Fibroblast of lung (primary cell): ENCODE measurements at regions not wholly inside any gene's neighbourhood (a gene's known extent, or its start where the extent isn't known, plus 50 kb on each side); places are given as distances from the start of the nearest gene placed in this dataset.

Source experiments
- DNase-seq, 2 donors: peaks; one replicate each; pipeline versions ENCODE4 v3.0.0 to v3.0.0-alpha.2; 2010; ENCODE audit warnings: low read depth in 2 of 2
- H2AFZ ChIP-seq: 2 replicates; pipeline ENCODE4 v1.5.1; 2012; ENCODE audit warnings: low read length, control low read depth, inconsistent platforms
- H3K27ac ChIP-seq: 2 replicates; pipeline ENCODE4 v1.5.1; 2011; ENCODE audit warnings: low read length, control low read depth; ENCODE audit not compliant: insufficient read depth
- H3K27me3 ChIP-seq: 2 replicates; pipeline ENCODE4 v1.5.1; 2011; ENCODE audit warnings: mild to moderate bottlenecking, low read length; ENCODE audit not compliant: control insufficient read depth, insufficient read depth
- H3K36me3 ChIP-seq: 2 replicates; pipeline ENCODE4 v1.5.1; 2011; ENCODE audit warnings: low read length; ENCODE audit not compliant: control insufficient read depth, insufficient read depth
- H3K4me1 ChIP-seq: 2 replicates; pipeline ENCODE4 v1.5.1; 2011; ENCODE audit warnings: low read length; ENCODE audit not compliant: control insufficient read depth, insufficient read depth; ENCODE audit errors: extremely low read depth
- H3K4me2 ChIP-seq: 2 replicates; pipeline ENCODE4 v1.5.1; 2011; ENCODE audit warnings: low read length, control low read depth; ENCODE audit not compliant: insufficient read depth; ENCODE audit errors: extremely low read depth
- H3K4me3 ChIP-seq, 4 experiments: fragments of 200-600 bp in 1 of 4; sonication (generic) in 1 of 4; replicated peaks in 1 of 4; 2 replicates each; pipeline ENCODE4 v1.5.1; 2011 to 2016; ENCODE audit warnings: low read length in 4 of 4, low read depth in 3 of 4, mild to moderate bottlenecking in 3 of 4, control low read depth in 2 of 4, inconsistent platforms in 1 of 4, mixed read lengths in 1 of 4; ENCODE audit not compliant: insufficient read depth in 1 of 4; ENCODE audit errors: control extremely low read depth in 1 of 4
- H3K79me2 ChIP-seq: 2 replicates; pipeline ENCODE4 v1.5.1; 2012; ENCODE audit warnings: mild to moderate bottlenecking, low read length, inconsistent platforms; ENCODE audit not compliant: control insufficient read depth, insufficient read depth
- H3K9ac ChIP-seq: 2 replicates; pipeline ENCODE4 v1.5.1; 2011; ENCODE audit warnings: mild to moderate bottlenecking, low read length, control low read depth; ENCODE audit not compliant: insufficient read depth
- H3K9me3 ChIP-seq: 2 replicates; pipeline ENCODE4 v1.5.1; 2012; ENCODE audit warnings: low read depth, low read length; ENCODE audit not compliant: control insufficient read depth, insufficient read depth
- H4K20me1 ChIP-seq: 2 replicates; pipeline ENCODE4 v1.5.1; 2011; ENCODE audit warnings: low read length; ENCODE audit not compliant: control insufficient read depth, insufficient read depth; ENCODE audit errors: extremely low read depth
- EZH2 ChIP-seq: IDR thresholded peaks from 2 replicates; pipeline ENCODE4 v1.5.1; 2012; ENCODE audit warnings: low read length, control low read depth, mild to moderate bottlenecking; ENCODE audit errors: missing control alignments
- TF ChIP-seq, protein P1 (sequence below), 2 donors: IDR thresholded peaks in 1 of 2; conservative IDR thresholded peaks in 1 of 2; 1 replicate in 1 of 2; 2 replicates in 1 of 2; pipeline ENCODE4 v1.5.1; 2011 to 2012; ENCODE audit warnings: low read length in 2 of 2, control low read depth in 1 of 2, inconsistent platforms in 1 of 2, low read depth in 1 of 2, mild to moderate bottlenecking in 1 of 2

DNA sequence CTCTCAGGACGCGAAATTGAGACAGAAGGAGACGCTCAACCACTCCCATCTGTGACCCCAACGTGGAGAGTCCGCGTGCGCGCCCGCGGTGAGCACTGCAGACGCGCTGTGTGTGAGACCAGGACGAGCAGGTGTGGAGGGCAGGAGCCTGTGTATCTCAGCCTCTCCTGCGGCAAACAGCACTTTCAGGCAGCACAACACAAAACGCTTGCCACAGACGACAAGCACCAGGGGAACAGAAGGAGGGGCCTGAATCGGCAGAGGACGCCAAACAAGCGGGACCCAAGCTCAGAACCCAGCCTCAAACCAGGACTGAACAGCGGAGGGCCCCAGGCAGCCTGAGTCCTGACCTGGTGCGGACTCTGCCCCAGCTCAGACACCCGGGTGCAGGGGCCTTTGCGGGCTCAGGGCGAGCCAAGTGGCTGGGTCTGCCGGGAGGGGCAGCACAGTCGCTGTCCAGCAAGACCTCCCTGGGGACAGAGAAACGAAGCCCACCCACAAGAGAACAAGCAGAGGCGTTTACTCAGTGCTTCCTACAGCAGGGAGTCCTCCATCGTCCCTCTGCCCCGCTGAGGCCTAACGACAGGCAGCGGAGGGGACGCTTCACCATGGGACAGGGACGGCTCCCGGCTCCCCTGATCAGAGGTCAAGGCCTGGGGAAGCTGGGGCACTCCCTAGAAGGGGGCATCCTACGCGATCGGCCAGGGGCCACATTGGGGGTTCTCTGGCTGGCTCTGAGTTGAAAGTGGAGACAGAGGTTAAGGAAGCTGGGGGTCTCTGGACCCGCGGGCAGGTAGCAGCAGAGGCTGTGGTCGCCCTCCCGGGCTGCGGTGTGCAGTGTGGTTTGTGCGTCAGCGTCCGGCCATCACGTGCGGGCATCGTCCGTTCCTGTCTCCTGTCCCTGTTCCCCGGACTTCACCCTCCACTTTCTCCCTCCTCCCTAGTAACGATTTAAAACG, 560.8 kb downstream of the BRD1 start:
- Histone ChIP-seq H3K9me3 (no peaks in the 10 kb centered on the region), H3K27me3 (no peaks in the 10 kb centered on the region), H3K4me1 (no peaks in the 10 kb centered on the region), H3K79me2 (no peaks in the 10 kb centered on the region), H3K4me3 (no peak overlapping the region), H3K9ac (no peak overlapping the region), H2AFZ (no peak overlapping the region), H4K20me1 (no peaks in the 10 kb centered on the region), H3K4me2 (no peak overlapping the region), H3K36me3 (no peaks in the 10 kb centered on the region), H3K27ac (no peak overlapping the region)
- no peak for DNase-seq
- TF ChIP-seq, protein P1, sequence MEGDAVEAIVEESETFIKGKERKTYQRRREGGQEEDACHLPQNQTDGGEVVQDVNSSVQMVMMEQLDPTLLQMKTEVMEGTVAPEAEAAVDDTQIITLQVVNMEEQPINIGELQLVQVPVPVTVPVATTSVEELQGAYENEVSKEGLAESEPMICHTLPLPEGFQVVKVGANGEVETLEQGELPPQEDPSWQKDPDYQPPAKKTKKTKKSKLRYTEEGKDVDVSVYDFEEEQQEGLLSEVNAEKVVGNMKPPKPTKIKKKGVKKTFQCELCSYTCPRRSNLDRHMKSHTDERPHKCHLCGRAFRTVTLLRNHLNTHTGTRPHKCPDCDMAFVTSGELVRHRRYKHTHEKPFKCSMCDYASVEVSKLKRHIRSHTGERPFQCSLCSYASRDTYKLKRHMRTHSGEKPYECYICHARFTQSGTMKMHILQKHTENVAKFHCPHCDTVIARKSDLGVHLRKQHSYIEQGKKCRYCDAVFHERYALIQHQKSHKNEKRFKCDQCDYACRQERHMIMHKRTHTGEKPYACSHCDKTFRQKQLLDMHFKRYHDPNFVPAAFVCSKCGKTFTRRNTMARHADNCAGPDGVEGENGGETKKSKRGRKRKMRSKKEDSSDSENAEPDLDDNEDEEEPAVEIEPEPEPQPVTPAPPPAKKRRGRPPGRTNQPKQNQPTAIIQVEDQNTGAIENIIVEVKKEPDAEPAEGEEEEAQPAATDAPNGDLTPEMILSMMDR (conservative IDR thresholded peaks at IDR 0.05 in 1 of 2, IDR thresholded peaks at IDR 0.05 in 1 of 2; ENCODE audit: low read depth in 1 of 2, low read length in 2 of 2) = no peak

DNA sequence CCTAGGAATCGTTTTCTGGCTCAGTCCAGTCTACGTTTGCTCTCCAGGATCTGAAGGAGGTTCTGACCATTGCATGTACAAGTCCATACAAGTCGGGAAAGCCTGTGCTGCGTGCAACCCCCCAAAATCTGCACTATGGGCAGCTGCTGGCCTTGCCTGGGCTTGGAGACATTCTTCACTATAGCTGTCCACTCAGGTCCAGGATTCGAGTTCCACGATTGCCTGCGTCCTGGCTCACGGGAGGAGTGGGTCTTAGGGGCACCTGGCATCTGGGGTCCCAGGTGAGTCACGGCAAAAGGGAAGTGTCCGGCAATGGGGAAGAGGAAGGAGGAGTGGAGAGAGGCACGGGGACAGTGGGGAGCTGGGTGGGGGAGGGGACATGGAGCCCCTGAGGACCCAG, 563.0 kb downstream of the BRD1 start:
- no peaks in the 10 kb centered on the region for H3K27me3 ChIP-seq
- H3K4me2 ChIP-seq = no peak overlapping the region
- no peak overlapping the region for H3K4me3 ChIP-seq
- no peak for DNase-seq
- TF ChIP-seq EZH2 = no peak
- TF ChIP-seq, protein P1 (conservative IDR thresholded peaks at IDR 0.05 in 1 of 2, IDR thresholded peaks at IDR 0.05 in 1 of 2; ENCODE audit: low read depth in 1 of 2, low read length in 2 of 2) = no peak
- no peaks in the 10 kb centered on the region for H3K9me3 ChIP-seq
- no peaks in the 10 kb centered on the region for H4K20me1 ChIP-seq
- no peak overlapping the region for H3K9ac ChIP-seq
- no peak overlapping the region for H2AFZ ChIP-seq
- no peak overlapping the region for H3K27ac ChIP-seq
- no peaks in the 10 kb centered on the region for H3K36me3 ChIP-seq
- no peaks in the 10 kb centered on the region for H3K79me2 ChIP-seq
- no peaks in the 10 kb centered on the region for H3K4me1 ChIP-seq

DNA sequence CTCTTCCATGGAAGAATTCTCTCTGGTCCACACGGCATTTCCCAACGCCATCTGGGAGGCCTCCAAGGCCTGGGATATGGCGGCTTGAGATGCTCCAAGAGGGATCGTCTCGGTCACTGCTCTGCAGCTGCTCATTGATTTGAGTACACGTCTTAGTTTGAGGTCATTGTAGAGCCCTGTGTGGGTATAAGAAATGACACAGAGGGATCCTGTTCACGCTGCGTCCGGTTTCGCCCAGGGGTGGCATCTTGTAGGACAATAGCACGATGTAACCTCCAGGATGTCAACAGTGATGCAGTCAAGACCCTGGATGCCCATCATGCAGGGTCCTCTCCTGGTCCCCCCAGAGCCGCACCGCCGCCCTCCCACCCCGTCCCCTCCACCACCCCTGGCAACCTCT, 564.6 kb downstream of the BRD1 start:
- H3K4me3 ChIP-seq = no peak overlapping the region
- no peak overlapping the region for H3K27ac ChIP-seq
- TF ChIP-seq EZH2 = no peak
- TF ChIP-seq, protein P1 (conservative IDR thresholded peaks at IDR 0.05 in 1 of 2, IDR thresholded peaks at IDR 0.05 in 1 of 2; ENCODE audit: low read depth in 1 of 2, low read length in 2 of 2) = no peak
- no peak overlapping the region for H2AFZ ChIP-seq
- no peaks in the 10 kb centered on the region for H3K4me1 ChIP-seq
- DNase-seq = no peak
- H3K9me3 ChIP-seq = no peaks in the 10 kb centered on the region
- H4K20me1 ChIP-seq = no peaks in the 10 kb centered on the region
- no peak overlapping the region for H3K4me2 ChIP-seq
- H3K27me3 ChIP-seq = no peaks in the 10 kb centered on the region
- H3K9ac ChIP-seq = no peak overlapping the region
- no peaks in the 10 kb centered on the region for H3K36me3 ChIP-seq
- no peaks in the 10 kb centered on the region for H3K79me2 ChIP-seq
